SK-N-MC (cell line): ENCODE measurements at regions not wholly inside any gene's neighbourhood (a gene's known extent, or its start where the extent isn't known, plus 50 kb on each side); places are given as distances from the start of the nearest gene placed in this dataset.

ENCODE experiments used
- EZH2 ChIP-seq: fragments of 200-600 bp; sonication (generic); IDR thresholded peaks from one replicate; pipeline ENCODE4 v1.6.1; 2017; ENCODE audit warnings: antibody characterized with exemption
- FOXP2 ChIP-seq: optimal IDR thresholded peaks from 2 replicates; pipeline ENCODE3; 2011; ENCODE audit warnings: mild to moderate bottlenecking, moderate library complexity; ENCODE audit not compliant: insufficient read depth; ENCODE audit errors: extremely low read length, control extremely low read depth
- POLR2AphosphoS5 ChIP-seq: IDR thresholded peaks from 2 replicates; pipeline ENCODE4 v1.6.1; 2012; ENCODE audit warnings: mild to moderate bottlenecking, low read depth, low read length, borderline replicate concordance

DNA sequence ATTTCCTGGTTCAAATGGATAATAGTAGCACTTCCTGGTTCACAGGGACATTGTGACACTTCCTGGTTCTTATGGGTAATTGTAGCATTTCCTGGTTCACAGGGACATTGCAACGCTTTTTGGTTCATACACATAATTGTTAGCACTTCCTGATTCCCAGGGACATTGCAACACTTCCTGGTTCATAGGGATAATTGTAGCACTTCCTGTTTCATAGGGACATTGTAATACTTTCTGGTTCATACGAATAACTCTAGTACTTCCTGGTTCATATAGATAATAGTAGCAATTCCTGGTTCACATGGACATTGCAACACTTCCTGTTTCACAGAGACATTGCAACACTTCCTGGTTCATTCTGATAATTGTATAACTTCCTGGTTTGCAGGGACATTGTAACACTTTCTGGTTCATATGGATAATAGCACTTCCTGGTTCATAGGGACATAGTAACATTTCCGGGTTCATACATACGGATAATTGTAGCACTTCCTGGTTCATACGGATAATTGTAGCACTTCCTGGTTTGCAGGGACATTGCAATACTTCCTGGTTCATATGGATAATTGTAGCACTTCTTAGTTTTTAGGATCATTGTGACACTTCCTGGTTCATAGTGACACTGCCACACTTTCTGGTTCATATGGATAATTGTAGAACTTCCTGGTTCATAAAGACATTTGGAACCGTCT is 61.6 kb upstream of the CD99 start:
- TF ChIP-seq POLR2AphosphoS5 (no peak), EZH2 (no peak), FOXP2 (no peak)
